GM12878 (cell line): ENCODE measurements at regions not wholly inside any gene's neighbourhood (a gene's known extent, or its start where the extent isn't known, plus 50 kb on each side); places are given as distances from the start of the nearest gene placed in this dataset.

Experiments used
- BCLAF1 ChIP-seq: fragments of 450-650 bp; IDR thresholded peaks from 2 replicates; pipeline ENCODE4 v1.6.1; 2017; ENCODE audit warnings: antibody characterized with exemption, mild to moderate bottlenecking, moderate library complexity
- CEBPZ ChIP-seq: fragments of 150-350 bp; IDR thresholded peaks from 2 replicates; pipeline ENCODE4 v1.6.1; 2016; ENCODE audit warnings: low read depth, low read length
- HSF1 ChIP-seq: fragments of 150-350 bp; IDR thresholded peaks from 2 replicates; pipeline ENCODE4 v1.6.1; 2014; ENCODE audit warnings: mild to moderate bottlenecking, low read depth, low read length
- NRF1 ChIP-seq: conservative IDR thresholded peaks from 2 replicates; pipeline ENCODE4 v1.6.1; 2011; ENCODE audit warnings: mild to moderate bottlenecking, low read depth, low read length, improper control_type of control experiment
- PRDM15 ChIP-seq: fragments of 450-650 bp; formaldehyde crosslinking; IDR thresholded peaks from 2 replicates; pipeline ENCODE4 v1.4.0; 2020; ENCODE audit warnings: mild to moderate bottlenecking, moderate library complexity
- SMARCA5 ChIP-seq: fragments of 450-650 bp; IDR thresholded peaks from 2 replicates; pipeline ENCODE4 v1.6.1; 2017; ENCODE audit warnings: mild to moderate bottlenecking

- no peak for TF ChIP-seq BCLAF1
- no peak for TF ChIP-seq SMARCA5
- TF ChIP-seq HSF1 = no peak
- TF ChIP-seq CEBPZ = no peak
- no peak for TF ChIP-seq NRF1
- no peak for TF ChIP-seq PRDM15
Observed at GRCh38 chr7:81294897-81295515, 376.2 kb upstream of the SEMA3C start (continued).
